ENCODE measurements at regions not wholly inside any gene's neighbourhood (a gene's known extent, or its start where the extent isn't known, plus 50 kb on each side); places are given as distances from the start of the nearest gene placed in this dataset.
"Not testable (repeated sequence)": the region's sequence is repeated elsewhere in the genome, so short reads cannot be mapped to it uniquely, and the experiment has no call there.

GRCh38 chr16:85202631-85203461, 90.6 kb upstream of the CIBAR2 start:
- DNase-seq (ENCODE audit: low spot score), result no peak

- DNase-seq (ENCODE audit: low spot score), result no peak
Observed at GRCh38 chr16:85203462-85203813, 91.2 kb upstream of the CIBAR2 start.

GRCh38 chr16:85204242-85205010, 92.2 kb upstream of the CIBAR2 start:
- DNase-seq (ENCODE audit: low spot score), result no peak

- not testable (repeated sequence) for DNase-seq (ENCODE audit: low spot score)
Observed at GRCh38 chr16:85205257-85205656, 93.0 kb upstream of the CIBAR2 start.

GRCh38 chr16:85205747-85206471, 93.6 kb upstream of the CIBAR2 start:
- no peak for DNase-seq (ENCODE audit: low spot score)

GRCh38 chr16:85206472-85207356, 94.4 kb upstream of the CIBAR2 start:
- DNase-seq (ENCODE audit: low spot score), result no peak

GRCh38 chr16:85207357-85207921, 95.2 kb upstream of the CIBAR2 start:
- no peak for DNase-seq (ENCODE audit: low spot score)

GRCh38 chr16:85208181-85208580, 95.9 kb upstream of the CIBAR2 start:
- no peak for DNase-seq (ENCODE audit: low spot score)

GRCh38 chr16:85208643-85209520, 96.6 kb upstream of the CIBAR2 start:
- DNase-seq (ENCODE audit: low spot score), result no peak

GRCh38 chr16:85209526-85210121, 97.4 kb upstream of the CIBAR2 start:
- DNase-seq (ENCODE audit: low spot score), result no peak

- no peak for DNase-seq (ENCODE audit: low spot score)
Observed at GRCh38 chr16:85210423-85211169, 98.3 kb upstream of the CIBAR2 start.

- DNase-seq (ENCODE audit: low spot score), result no peak
Observed at GRCh38 chr16:85211271-85211801, 99.1 kb upstream of the CIBAR2 start.

GRCh38 chr16:85213926-85214675, 101.8 kb upstream of the CIBAR2 start:
- no peak for DNase-seq (ENCODE audit: low spot score)

GRCh38 chr16:85215478-85216118, 103.3 kb upstream of the CIBAR2 start:
- DNase-seq (ENCODE audit: low spot score), result no peak

GRCh38 chr16:85216522-85217375, 104.5 kb upstream of the CIBAR2 start:
- DNase-seq (ENCODE audit: low spot score), result no peak

- no peak for DNase-seq (ENCODE audit: low spot score)
Observed at GRCh38 chr16:85220125-85220839, 108.0 kb upstream of the CIBAR2 start.

Data from HuH-7.5 (cell line).